Dedifferentiated amniotic fluid mesenchymal stem cell (primary cell): ENCODE measurements at regions not wholly inside any gene's neighbourhood (a gene's known extent, or its start where the extent isn't known, plus 50 kb on each side); places are given as distances from the start of the nearest gene placed in this dataset.
"Not testable (repeated sequence)": the region's sequence is repeated elsewhere in the genome, so short reads cannot be mapped to it uniquely, and the experiment has no call there.

ENCODE experiments used
- DNase-seq: peaks from one replicate; pipeline ENCODE4 v3.0.0-alpha.2; 2016; ENCODE audit errors: extremely low spot score

DNA sequence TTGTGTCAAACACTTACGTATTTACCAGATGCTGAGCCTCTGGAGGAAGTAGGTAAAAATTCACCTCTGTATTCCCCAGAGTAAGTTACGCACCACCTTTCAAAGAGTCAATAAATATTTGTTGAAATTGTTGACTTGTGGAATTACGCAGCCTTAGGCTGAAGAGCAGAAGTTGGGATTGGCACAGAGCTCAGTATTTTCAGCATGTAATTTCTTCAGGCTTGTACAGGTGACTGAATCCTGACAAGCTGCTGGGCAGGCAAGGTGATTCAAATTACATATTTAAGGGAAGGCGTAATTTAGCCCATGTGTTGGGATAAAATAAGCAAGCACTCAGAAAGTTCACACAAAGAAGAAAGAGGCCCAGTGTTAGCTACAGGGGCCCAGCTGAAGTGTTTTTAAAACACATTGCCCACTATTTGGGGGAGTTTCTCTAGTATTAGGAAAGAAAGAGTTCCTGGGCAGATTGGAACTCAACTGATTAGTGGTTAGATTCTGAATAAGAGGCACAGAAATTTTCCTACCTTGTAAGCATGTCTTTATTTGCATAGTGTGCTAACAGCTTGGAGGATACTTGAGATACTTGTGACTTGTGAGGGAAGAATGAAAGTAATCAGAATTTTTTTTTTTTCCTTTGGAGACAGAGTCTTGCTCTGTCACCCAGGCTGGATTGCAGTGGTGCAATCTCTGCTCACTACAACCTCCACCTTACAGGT lies 165.3 kb upstream of the FBXL7 start:
- DNase-seq = no peak

DNA sequence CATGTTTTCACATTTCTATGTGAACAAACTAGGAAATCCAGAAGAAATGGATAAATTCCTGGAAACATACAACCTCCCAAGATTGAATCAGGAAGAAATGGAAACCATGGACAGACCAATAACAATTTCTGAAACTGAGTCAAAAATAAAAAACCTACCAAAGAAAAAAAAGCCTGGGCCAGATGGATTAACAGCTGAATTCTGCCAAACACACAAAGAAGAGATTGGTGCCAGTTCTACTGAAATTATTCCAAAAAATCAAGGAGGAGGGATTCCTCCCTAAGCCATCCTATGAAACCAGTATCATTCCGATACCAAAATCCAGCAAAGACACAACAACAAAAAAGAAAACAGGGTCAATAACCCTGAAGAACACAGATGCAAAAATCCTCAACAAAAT lies 166.9 kb upstream of the FBXL7 start:
- DNase-seq = no peak

DNA sequence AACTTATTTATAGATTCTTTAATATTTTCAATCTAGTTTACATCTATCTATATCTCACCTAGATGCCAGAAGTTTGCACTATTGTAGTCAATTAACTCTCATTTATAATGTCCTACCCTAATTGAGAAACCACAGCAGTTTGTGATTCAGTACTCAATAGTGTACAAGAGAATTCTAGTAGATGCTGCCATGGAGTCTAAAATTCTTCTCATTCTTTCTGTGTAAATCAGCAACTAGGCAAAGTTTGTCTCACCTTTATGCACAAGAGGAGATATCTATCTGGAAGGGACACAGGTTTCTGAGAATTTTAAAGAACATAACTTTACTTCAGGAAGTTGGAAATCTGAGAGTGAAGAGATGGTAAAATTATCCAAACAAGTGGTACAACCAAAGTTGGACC lies 173.0 kb upstream of the FBXL7 start:
- DNase-seq = no peak

DNA sequence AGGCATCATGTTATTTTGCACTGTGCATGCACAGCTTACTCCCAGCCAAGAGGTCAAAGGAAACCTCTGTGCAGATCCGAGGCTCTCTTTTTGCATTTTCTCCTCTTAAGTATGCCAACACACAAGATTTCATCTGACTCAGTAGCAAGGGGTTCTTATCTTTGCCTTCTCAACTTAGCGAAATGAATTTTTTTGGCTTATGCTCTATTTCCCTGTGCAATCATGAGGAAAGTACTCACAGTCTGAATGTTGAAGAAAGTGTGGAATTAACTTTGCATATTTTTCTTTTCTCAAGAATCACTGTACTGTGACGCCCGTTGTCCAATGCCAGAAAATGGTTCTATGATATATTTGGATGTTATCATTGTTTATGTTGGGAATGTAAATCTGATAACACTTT lies 173.5 kb upstream of the FBXL7 start:
- no peak for DNase-seq

DNA sequence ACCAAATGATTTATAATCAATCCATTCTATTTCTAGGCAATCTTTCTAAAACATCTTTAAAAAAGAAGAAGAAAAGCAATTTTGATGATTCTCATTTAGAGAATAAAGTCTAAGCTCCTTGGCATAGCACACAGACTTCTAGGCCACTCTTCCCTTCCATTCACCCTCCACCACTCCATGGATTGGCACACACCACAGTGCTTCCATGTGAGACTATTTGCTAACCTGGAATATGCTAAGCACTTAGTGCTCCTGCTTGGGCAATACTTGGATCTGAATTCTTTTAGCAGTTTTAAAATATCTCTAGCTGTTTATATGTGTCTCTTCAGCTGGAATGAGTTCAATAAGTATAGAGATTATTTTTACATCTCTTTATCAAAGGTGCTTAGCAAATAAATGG lies 177.6 kb upstream of the FBXL7 start:
- DNase-seq = no peak

DNA sequence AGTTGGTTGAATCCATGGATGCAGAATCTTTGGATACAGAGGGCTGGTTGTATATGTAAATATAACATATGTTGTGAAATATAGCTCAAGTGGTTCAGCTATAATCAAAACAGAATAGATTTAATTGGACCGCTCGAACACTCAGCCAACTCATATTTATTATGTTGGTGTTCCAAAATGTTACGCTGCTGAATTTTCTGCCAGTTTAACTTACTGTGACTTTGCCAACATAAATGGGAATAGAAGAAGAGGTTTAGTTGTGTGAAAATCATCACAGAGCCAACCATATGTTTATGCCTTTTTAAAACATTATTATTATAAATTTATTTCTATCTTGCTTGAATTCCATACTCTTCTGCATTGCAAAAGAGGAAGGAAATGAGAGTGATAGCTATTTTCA lies 178.2 kb upstream of the FBXL7 start:
- DNase-seq = no peak

DNA sequence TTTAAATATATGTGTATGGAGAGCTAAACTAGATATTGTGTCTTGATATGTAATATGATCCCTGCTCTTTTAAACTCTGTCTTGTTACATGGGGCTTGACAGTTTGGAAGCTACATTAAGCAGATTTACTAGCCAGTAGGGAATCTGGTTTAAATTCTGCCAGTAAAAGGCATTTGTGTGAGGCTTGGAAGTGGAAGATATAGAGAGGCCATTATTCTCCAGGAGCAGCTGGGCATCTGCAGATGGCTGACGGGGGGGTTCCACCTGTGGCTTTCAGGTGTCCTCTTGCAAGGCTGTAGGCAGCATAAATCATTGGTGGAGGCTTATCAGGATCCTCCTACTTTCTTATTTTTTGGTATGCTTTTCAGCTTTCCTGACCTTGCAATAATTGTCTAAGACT lies 179.1 kb upstream of the FBXL7 start:
- DNase-seq = no peak

DNA sequence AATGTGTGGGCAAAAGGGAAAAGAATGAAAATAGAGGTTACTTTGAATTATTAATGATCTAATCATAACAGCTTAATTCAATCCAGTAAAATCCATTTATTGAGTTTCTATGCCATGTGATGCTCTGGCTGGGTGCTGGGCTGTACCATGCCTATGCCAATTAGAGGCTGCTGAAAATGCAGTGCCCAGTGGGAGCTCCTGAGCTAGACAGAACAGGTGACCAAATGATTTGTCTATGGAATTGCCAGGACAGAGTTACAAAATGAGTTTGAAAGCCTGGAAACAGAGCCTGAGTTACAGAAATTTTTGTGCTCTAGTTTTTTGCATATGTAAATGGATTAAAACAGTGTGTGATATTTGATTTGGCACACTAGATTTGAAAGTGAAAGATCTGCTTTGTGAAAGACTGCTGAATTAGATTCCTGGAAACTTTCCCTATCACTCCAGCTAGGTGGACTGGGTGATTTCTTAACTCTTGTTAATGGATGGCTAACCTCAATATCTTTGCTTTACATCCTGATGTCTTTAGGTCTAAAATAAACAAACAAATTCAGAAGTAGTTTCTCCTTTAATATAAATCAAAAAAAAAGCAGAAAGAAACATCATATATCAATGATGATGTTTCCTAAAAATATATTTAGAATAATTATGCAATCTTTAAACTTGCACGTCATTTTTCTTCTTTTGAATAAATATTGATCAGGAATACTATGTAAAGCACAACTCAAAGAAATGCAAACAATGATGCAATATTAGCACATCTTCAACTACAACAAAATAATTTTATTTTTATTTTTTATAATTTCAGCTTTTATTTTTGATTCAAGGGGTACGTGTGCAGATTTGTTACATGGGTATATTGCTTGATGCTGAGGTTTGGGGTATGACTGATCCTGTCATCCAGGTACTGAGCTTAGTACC lies 194.8 kb upstream of the FBXL7 start:
- no peak for DNase-seq

DNA sequence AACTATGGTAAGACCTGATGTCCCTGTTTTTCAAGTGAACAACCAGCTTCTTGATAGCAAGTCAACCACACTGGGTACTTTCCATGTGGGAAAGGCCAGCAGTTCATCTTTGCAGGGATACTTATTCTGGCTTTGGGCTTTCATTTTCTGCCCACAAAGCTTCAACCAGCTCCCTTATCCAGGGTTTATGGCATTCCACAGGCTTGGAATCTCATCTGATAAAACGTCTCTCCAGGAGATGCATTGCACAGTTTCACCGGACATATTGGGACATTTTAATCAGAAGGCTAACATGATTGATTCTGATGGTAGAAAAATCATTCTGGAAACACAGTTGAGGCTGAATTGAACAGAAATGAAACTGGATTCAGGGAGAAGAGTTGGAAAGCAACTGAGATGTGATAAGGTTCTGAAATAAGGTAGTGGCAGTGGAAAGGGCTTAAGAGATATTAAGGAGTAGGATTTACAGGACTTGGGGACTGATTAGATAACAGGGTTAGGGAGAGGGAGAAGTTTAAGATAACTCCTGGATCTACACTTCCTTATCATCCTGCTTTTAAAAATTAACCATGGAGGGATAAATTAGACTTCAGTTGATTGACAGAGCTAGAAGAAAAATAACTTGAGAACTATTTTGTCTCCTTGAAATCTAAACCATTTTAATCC lies 195.8 kb upstream of the FBXL7 start:
- DNase-seq = no peak

DNA sequence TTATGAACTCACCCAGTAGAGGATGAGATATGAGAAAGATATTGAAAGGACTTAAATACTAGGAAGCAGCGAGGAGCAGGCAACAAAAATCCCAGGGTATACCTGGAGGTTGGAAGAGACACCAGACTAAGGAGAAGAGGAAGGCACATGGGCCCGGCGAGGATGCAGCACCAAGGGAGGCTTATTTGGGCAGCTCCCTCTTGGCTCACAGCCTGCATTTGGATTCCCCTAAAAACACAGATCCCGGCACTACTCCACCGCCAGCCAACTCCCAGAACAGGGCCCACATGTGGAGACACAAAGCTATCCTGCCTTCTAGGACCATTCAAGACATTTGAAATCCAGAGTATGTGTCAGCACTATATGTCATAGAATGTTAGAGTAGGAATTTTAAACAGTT lies 199.8 kb upstream of the FBXL7 start:
- no peak for DNase-seq

DNA sequence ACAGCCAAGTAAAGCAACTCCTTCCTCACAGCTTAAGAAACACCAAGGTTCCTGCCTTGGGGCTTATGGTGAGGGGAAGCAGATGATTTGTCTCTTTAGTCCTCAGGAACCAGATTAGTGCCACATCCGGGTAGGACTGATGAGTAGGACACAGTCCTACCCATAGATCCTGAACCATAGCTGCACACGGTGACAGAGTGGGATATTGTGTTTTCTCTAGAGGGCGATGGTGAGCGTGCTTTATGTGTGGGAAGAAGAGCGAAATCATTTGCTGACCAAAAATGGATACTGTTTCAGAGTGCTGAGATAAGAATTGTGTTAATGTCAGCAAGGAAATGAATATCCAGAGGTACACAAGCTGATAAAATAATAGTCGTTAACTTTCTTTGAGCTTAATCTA lies 209.0 kb upstream of the FBXL7 start:
- DNase-seq = no peak

DNA sequence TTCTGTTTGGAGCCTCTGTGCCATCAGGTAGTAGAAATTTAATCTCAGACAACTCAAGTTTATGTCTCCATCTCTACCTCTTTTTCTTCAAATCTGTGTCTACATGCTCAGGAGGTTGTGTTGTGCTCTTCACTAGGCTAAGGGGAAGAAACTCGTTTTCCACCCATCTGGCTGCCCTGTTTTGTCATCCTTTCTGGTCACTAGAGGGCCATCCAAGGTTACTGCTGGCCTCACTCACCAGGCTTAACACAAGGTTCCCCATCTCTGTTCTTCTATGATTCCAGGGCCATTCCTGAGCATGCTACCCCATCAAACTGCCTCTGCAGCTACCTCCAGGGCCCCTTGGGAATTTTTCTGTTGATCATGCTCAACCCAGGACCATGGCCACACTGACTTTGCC lies 213.3 kb upstream of the FBXL7 start:
- DNase-seq = no peak

DNA sequence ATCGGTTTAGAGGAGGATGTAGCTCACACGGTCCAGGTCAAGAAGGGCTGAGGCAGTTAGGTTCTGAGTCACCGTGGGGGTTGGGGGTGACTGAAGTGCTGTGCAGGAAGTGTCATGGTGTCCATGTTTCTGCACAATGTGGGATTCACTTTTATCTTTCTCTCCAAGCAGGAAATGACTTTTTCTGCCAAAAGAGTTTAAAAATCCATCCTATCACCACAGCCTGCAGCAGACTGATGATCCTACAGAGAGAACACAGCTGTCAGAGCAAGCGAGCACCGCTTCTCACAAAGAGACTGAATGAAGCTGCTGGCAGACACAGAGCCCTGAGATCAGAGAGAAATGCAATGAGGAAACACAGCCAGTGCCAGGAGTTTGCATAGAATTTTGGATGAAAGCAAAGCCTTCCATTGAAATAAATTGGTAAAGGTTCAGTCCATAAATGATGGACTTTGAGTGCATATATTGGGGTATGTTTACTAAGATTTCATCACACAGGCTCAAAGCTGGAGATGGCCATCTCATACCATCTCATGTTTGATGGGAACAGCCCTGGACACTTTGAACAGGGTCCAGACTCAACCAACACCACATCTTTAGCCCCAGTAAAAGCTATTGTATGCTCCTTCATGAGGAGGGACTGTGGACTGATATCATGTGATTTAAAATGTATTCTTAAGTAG lies 213.9 kb upstream of the FBXL7 start:
- no peak for DNase-seq

DNA sequence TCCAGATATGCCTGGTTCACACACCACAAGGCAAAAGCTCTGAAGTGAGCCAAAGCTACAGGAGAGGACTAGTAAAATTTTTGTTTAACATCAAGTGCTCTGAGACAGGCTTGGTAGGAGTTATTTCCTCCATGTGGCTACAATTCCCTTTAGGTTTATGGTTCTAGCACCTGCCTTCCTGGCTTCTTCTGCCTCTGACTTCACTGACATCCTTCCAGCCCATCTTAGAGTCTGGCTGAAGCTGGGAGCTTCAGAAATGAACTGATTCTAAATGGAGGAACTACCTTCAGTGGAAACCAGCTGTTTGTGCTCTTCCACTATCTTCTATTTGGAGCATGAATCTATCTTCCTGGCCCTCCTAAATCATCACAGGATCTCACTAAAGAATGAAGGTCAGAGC lies 215.3 kb upstream of the FBXL7 start:
- no peak for DNase-seq

DNA sequence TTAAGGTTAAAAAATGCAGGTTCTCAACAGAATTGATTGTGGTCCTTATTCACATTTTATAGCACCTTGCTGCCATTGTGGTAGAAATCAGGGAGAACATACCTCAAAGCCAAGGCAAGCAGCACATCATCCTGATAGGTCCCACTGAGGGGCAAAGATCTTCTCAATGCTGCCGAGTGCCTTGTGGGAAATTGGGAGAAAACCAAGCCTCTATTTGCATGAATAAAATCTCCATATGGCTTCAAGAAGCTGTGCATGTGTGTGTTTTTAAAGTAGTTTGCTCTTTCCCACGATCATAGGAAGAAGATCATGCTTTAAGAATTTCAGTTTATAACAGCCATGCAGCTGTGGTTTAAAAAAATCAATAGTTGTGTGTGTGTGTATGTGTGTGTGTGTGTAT lies 216.9 kb upstream of the FBXL7 start:
- DNase-seq = no peak

DNA sequence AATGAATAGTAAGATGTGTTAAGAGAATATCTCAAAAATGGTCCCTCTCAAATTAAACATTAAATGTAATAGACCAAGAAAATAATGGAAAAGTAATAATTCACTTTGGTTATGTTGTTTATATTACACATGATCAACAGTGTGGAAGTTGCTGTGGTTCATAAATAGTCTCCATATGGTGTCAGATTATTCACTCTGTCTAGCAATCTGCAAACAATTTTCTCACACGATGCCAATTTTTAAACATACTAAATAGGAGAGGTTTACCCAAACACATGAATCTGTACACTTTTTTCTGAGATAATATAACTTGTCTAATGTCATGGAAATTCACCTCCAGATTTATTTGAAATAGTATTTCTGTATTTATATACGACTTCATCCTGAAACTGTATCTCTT lies 217.4 kb upstream of the FBXL7 start:
- no peak for DNase-seq

DNA sequence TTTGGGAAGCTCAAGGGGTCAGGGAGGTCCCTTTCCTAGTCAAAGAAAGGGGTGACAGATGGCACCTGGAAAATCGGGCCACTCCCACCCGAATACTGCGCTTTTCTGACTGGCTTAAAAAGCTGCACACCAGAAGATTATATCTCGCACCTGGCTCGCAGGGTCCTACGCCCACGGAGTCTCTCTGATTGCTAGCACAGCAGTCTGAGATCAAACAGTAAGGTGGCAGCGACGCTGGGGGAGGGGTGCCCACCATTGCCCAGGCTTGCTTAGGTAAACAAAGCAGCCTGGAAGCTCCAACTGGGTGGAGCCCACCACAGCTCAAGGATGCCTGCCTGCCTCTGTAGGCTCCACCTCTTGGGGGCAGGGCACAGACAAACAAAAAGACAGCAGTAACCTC lies 228.4 kb upstream of the FBXL7 start:
- not testable (repeated sequence) for DNase-seq

DNA sequence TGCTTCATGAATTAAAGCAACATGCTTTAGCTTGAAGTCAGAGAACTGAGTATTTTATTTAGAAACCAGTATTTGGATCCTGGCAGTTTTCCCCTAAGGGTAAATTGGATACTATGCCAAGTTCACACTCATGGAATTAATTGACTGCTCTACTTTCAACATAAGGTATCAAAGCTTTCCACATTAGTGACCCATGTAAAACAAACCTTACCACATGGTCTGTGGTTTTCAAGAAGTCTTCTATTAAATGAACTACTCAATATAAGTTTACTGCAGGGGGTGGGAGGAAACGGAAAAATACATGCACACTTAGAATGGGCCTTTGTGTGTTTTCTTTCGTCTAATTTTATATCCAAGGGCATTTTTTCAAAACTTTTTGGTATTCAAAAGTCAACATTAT lies 232.0 kb upstream of the FBXL7 start:
- DNase-seq = no peak

DNA sequence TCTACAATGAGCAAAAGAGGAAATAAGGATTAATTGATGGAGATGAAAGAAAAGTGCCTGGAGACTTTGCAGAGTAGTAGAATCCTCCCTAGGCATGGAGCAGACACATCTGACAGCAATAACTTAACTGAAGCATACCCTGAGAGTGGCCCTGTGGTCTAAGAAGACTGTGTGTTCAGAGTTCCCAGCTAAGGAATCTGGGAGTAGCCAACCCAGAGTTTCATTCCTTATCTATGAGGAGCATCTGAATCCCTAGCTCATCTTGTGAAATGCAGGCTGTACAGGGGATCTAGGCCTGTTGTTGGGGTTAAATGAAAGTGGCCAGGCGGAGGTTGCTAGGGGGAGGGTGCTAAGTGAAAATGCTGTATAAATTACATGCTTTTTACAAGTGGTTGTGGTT lies 233.1 kb upstream of the FBXL7 start:
- no peak for DNase-seq

DNA sequence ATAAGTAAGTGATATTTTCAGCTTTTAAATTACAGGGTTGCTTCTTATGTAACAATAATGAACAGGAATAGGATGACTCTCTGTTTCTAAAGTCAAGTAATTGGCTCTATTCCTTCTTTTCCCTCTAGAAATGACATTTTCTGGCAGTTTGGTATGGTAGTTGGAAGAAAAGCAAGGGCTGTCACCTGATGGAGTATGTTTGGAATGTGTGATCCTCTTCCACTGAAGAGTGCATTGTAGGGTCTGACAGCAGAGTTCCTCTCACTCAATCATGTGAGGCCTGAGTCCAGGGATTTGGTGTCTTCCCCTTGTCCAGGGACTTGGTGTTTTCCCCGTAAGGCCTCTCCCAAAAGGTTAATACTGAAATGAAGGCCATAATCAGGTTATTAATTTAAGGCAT lies 233.8 kb upstream of the FBXL7 start:
- no peak for DNase-seq

DNA sequence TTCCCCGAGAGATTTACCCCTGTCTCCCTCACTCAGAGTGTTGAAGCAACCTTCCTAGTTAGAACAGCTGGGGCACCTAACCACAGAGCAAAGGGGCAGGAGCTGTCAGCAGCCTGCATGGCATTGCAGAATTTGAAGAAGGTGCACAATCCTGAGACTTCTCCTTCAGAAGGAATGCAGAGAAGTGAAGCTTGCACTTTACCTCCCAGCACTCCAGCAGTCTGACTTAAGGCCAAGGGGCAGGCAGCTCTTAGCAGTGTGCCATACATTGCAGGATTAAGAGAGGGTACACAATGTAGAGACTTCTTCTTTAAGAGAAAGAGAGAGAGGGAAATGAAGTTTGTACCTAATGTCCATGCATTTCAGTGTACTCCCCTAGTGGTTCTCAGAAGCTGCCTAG lies 236.0 kb upstream of the FBXL7 start:
- no peak for DNase-seq

DNA sequence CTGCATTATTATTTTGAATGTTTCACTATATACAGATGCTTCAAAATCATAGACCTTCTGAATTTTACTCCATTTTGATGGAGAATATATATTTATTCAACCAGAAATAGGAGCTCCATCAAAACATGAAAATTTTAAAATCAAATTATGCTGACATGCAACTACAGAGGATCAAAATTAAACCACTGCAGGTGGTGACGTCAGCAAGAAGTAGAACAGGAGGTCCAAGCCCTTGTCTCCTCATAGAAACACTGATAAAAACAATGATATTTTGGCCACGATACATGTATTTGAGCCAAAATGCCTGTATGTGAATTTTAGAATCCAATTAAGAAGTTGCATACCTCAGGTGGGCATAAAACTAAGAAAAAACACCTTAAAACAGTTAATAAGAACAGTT lies 236.6 kb upstream of the FBXL7 start:
- no peak for DNase-seq
